ENCODE measurements at regions not wholly inside any gene's neighbourhood (a gene's known extent, or its start where the extent isn't known, plus 50 kb on each side); places are given as distances from the start of the nearest gene placed in this dataset.

- TF ChIP-seq CTCF (IDR thresholded peaks at IDR 0.05; ENCODE audit: low read depth, low read length) = no peak
- no peak for DNase-seq (ENCODE audit: low read depth in 1 of 2, low spot score in 1 of 2)
Observed at GRCh38 chr20:51206032-51206662, 183.2 kb upstream of the KCNG1 start.

GRCh38 chr20:51204794-51205193 is 181.9 kb upstream of the KCNG1 start:
- Histone ChIP-seq H3K36me3 (no peaks in the 10 kb centered on the region), H3K27ac (no peak overlapping the region), H3K4me1 (ENCODE audit: low read depth) (no peaks in the 10 kb centered on the region), H3K4me3 (no peak overlapping the region), H3K9me3 (ENCODE audit: low read depth) (no peaks in the 10 kb centered on the region), H3K27me3 (no peaks in the 10 kb centered on the region)
- TF ChIP-seq CTCF (IDR thresholded peaks at IDR 0.05; ENCODE audit: low read depth, low read length) = no peak
- no peak for DNase-seq (ENCODE audit: low read depth in 1 of 2, low spot score in 1 of 2)

More at GRCh38 chr20:51206032-51206662, 183.2 kb upstream of the KCNG1 start:
- Histone ChIP-seq H3K4me1 (ENCODE audit: low read depth) (no peaks in the 10 kb centered on the region), H3K9me3 (ENCODE audit: low read depth) (no peaks in the 10 kb centered on the region), H3K27ac (no peak overlapping the region), H3K36me3 (no peaks in the 10 kb centered on the region), H3K27me3 (no peaks in the 10 kb centered on the region), H3K4me3 (no peak overlapping the region)

GRCh38 chr20:51204051-51204715 is 181.3 kb upstream of the KCNG1 start:
- H3K4me1 ChIP-seq (ENCODE audit: low read depth) = no peaks in the 10 kb centered on the region
- no peak overlapping the region for H3K27ac ChIP-seq
- DNase-seq (ENCODE audit: low read depth in 1 of 2, low spot score in 1 of 2) = no peak
- H3K4me3 ChIP-seq = no peak overlapping the region
- no peaks in the 10 kb centered on the region for H3K9me3 ChIP-seq (ENCODE audit: low read depth)
- H3K36me3 ChIP-seq = no peaks in the 10 kb centered on the region
- no peak for TF ChIP-seq CTCF (IDR thresholded peaks at IDR 0.05; ENCODE audit: low read depth, low read length)
- H3K27me3 ChIP-seq = no peaks in the 10 kb centered on the region

DNA sequence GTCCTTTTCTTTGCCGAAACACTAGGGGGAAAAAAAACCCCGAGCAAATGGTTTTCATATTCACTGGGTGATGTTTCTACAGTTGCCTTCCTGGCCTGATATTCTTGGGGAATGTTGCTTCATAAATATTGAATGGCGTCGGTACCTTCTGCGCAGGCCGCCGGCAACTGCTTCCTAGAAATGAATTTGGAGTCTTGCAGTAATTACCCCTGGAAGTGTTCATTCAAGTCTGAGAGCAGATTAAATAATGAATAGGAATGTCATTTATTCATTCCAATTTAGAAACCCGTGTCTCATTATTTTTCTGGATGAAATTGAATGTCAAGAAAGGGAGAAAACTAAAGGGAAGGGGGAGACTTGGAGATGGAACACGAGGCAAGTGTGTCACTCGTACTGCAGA is 179.4 kb upstream of the KCNG1 start:
- H3K4me3 ChIP-seq = no peak overlapping the region
- no peak for DNase-seq (ENCODE audit: low read depth in 1 of 2, low spot score in 1 of 2)
- H3K36me3 ChIP-seq = no peaks in the 10 kb centered on the region
- H3K4me1 ChIP-seq (ENCODE audit: low read depth) = no peaks in the 10 kb centered on the region
- H3K27me3 ChIP-seq = no peaks in the 10 kb centered on the region
- no peak for TF ChIP-seq CTCF (IDR thresholded peaks at IDR 0.05; ENCODE audit: low read depth, low read length)
- no peak overlapping the region for H3K27ac ChIP-seq
- H3K9me3 ChIP-seq (ENCODE audit: low read depth) = no peaks in the 10 kb centered on the region

DNA sequence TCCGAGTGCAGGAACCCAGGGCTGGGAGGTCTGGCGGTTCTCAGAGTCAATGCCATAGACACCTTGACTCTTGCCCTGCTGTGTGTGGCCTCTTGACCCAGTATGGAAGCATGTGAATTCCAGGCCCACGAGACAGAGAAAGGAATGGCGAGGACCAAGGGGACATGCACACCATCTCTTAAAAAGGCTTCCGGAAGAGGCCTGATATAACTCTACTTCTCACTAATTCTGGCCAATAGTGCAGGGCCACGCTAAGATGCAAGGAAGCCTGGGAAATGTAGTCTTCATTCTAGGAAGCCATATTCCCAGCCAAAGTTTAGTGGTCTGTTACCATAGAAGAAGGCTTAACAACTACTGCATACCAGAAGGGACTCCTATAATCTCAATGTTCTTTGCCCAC is 177.0 kb upstream of the KCNG1 start:
- no peaks in the 10 kb centered on the region for H3K9me3 ChIP-seq (ENCODE audit: low read depth)
- no peak overlapping the region for H3K4me3 ChIP-seq
- H3K27ac ChIP-seq = no peak overlapping the region
- TF ChIP-seq CTCF (IDR thresholded peaks at IDR 0.05; ENCODE audit: low read depth, low read length) = no peak
- no peaks in the 10 kb centered on the region for H3K27me3 ChIP-seq
- H3K36me3 ChIP-seq = no peaks in the 10 kb centered on the region
- no peaks in the 10 kb centered on the region for H3K4me1 ChIP-seq (ENCODE audit: low read depth)
- DNase-seq (ENCODE audit: low read depth in 1 of 2, low spot score in 1 of 2) = no peak
